ENCODE measurements at regions not wholly inside any gene's neighbourhood (a gene's known extent, or its start where the extent isn't known, plus 50 kb on each side); places are given as distances from the start of the nearest gene placed in this dataset.

GRCh38 chr6:167479901-167480648, 155.2 kb downstream of the TTLL2 start:
- ATAC-seq: peak; percentile 40; the same call in 2 of the 3 replicates
- no peak overlapping the region; a peak in 1 of 6 replicates for H3K4me3 ChIP-seq (replicated peaks in 1 of 3; ENCODE audit: insufficient read depth in 1 of 3, low read depth in 2 of 3, low read length in 3 of 3)
- TF ChIP-seq ZFP36L2 (CRISPR knock-in tag; IDR thresholded peaks at IDR 0.05) (no peak), STAG1 (CRISPR knock-in tag; IDR thresholded peaks at IDR 0.05) (0 out of 2 replicates have a peak, but pooled peaks have one; percentile 12), NR1H2 (CRISPR knock-in tag; IDR thresholded peaks at IDR 0.05; ENCODE audit: borderline replicate concordance, low read depth) (no peak), BRD4 (CRISPR knock-in tag; IDR thresholded peaks at IDR 0.05) (no peak)
- TF ChIP-seq, protein P1, sequence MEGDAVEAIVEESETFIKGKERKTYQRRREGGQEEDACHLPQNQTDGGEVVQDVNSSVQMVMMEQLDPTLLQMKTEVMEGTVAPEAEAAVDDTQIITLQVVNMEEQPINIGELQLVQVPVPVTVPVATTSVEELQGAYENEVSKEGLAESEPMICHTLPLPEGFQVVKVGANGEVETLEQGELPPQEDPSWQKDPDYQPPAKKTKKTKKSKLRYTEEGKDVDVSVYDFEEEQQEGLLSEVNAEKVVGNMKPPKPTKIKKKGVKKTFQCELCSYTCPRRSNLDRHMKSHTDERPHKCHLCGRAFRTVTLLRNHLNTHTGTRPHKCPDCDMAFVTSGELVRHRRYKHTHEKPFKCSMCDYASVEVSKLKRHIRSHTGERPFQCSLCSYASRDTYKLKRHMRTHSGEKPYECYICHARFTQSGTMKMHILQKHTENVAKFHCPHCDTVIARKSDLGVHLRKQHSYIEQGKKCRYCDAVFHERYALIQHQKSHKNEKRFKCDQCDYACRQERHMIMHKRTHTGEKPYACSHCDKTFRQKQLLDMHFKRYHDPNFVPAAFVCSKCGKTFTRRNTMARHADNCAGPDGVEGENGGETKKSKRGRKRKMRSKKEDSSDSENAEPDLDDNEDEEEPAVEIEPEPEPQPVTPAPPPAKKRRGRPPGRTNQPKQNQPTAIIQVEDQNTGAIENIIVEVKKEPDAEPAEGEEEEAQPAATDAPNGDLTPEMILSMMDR (CRISPR knock-in tag; IDR thresholded peaks at IDR 0.05): 0 out of 2 replicates have a peak, but pooled peaks have one; percentile 13
- H3K27ac ChIP-seq (ENCODE audit: extremely low read length, insufficient read depth, low read length): no peak overlapping the region
- no peaks in the 10 kb centered on the region for H4K20me1 ChIP-seq (ENCODE audit: insufficient read depth, low read length)
- H3K27me3 ChIP-seq (ENCODE audit: control insufficient read depth in 1 of 2, insufficient read depth in 2 of 2, low read length in 2 of 2): peaks cover 0 to 4% of the 10 kb centered on the region in 2 experiments; a peak in 3 of 5 replicates
- ChIA-PET CTCF (ENCODE audit: low intra/inter-chr PET ratio, low total read pairs) (no interaction called here), POLR2A (no interaction called here)
- intact Hi-C loops (cut with micrococcal nuclease; ENCODE audit: unreplicated experiment) (no loop called here), in situ Hi-C loops (cut with HindIII; ENCODE audit: extremely low pct_ligation_motif_present, low pct_unique_long_range_greater_than_20kb) (no loop called here)
- no peak overlapping the region for H2AFZ ChIP-seq (ENCODE audit: low read length)
- BruUV-seq (replicated peaks): no TSS peak
- H3K9ac ChIP-seq (ENCODE audit: insufficient read depth, low read depth, low read length): no peak overlapping the region
- no peaks in the 10 kb centered on the region for H3K9me3 ChIP-seq (ENCODE audit: low read length)
- DNase-seq (ENCODE audit: low spot score): no peak
- no peaks in the 10 kb centered on the region for H3K36me3 ChIP-seq (replicated peaks in 1 of 2; ENCODE audit: control insufficient read depth in 1 of 2, insufficient read depth in 2 of 2, low read length in 2 of 2)
- H3K4me1 ChIP-seq (ENCODE audit: insufficient read depth, low read length): peaks cover 14% of the 10 kb centered on the region; the same call in 1 of the 2 replicates
- peak overlapping the region; percentile 43; the same call in 1 of the 2 replicates for H3K4me2 ChIP-seq (ENCODE audit: low read depth, low read length)
- FAIRE-seq: no peak
- H3K79me2 ChIP-seq (ENCODE audit: insufficient read depth, low read length): no peaks in the 10 kb centered on the region
- 43% methylated on average over 8 of the region's 8 CpGs for WGBS (ENCODE audit: low lambda C conversion rate)
